SIG-M5 treated with dmso at 0.1 percent for 504 hours (cell line): ENCODE measurements at regions not wholly inside any gene's neighbourhood (a gene's known extent, or its start where the extent isn't known, plus 50 kb on each side); places are given as distances from the start of the nearest gene placed in this dataset.

ENCODE experiments used
- DNase-seq: peaks from one replicate; lab custom pipeline; 2025; ENCODE audit not compliant: unreplicated experiment; lab: John Stamatoyannopoulos, UW

DNA sequence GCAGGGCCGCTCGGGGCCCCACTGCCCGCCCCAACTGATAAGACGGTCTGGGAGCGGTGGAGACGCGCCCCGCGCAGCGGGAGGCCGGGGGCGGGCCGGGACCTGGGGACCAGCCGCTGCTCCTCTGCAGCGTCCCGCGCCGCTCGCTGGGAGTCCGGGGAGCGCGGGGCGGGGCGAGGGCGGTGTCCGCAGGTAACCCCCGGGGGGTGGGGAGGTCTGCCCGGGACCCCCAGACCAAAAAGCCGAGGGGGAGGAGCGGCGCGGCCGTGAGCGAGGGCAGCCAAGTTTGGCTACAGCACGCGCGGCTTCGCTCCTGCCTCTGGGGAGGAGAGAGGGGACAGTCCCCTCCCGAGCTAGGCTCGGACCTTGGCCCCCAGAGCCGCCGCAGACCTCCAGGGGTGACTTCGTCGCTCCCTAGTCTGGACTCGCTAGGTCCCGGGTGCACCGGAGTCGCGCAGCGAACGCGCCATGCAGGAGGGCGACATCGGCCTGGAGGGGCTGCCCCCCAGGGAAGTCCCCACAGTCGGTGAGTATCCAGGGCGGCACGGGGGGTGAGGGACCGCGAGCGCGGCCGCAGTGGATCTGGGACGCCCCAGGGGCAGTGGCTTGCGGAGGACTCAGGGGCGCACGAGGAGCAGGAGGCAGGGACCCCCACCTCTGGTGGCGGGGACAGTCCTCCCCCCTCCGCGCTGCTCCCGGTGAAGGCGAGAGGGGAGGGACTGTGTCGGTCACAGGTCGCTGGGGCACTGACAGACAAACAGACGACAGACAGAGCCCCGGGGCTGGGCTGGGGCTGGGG lies 92.3 kb upstream of the ANO1 start:
- no peak for DNase-seq

DNA sequence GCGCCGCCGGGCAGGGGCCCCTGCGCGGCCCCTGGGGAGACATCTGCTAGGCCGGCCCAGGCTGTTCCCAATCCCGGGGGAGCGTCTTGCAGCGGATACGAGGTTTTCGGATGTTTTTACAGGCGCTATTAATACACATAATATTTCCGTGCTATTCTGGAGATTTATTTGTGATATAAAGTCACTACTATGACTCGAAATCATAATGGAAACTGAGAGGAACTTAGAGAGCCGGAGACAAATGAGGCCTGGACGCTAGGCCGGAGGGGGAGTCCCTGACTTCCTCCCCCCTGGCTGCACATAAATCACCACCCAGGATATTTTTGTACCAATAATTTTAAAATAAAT lies 91.7 kb upstream of the ANO1 start:
- DNase-seq: no peak

DNA sequence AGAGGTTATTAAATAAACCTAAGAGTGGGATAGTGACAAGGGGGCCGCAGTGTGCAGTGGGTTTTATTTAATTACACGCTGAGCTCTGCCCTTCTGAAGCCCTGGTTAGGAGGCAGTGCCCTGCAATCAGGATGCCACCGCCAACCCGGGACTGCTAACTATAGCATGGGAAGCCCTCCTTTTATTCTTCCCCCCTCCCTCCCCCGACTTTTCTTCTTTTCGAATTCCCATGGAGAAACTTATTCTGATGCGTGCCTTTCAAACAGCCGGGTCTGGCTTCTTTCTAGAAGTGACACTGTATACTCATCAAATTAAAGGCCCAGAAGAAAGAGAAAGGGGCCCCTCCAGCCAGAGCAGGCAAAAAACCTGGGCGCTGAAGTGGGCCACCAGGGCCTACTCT lies 91.3 kb upstream of the ANO1 start:
- no peak for DNase-seq

DNA sequence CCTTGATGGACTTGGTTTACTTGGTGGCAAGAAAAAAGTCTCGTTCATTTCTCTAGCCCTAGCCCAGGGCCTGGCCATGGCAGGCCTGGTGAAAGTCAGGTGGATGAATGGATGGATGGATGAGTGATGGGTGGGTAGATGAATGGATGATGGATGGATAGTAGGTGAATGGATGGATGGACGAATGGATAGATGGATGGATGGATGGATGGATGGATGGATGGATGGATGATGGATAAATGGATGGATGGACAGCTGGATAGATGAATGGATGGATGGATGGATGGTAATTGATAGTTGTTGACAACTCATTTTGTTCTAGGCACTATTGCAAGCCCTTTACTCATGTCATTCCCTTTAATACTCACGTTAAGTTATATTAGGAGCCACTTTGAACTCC lies 86.1 kb upstream of the ANO1 start:
- no peak for DNase-seq

DNA sequence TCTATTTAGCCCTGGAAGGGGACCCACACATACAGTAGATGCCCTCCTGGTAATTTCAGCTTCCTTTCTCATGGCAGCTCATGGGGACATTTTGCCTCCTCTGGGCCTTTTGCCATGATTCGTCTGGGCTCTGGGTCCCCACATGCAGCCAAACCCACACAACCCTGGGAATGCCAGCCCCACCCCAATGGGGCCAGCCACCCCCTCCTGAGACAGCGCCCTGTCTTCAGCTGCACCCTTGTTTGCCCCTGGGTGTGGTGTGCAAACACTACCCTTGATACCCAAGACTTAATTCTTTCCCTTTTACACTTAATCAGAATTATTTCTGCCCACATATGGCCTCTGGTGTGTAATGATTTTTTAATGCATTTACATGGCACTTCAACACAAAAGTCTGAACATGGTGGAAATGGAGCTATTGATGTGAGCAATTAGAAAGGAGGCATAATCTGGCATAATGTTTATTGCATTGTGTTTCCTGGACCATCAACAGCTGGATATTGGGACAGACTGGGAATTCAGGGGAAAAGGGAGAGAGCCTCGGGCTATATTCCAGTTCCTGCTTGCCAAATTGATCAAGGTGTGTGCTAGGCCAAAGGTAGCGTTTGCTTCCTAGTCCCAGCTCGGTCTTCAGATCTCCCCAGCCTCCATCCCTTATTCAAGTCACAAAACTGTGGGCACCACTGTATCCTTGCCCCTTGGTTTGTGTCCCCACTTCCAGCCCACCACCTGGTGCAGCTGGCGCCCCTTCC lies 85.0 kb upstream of the ANO1 start:
- DNase-seq: no peak

DNA sequence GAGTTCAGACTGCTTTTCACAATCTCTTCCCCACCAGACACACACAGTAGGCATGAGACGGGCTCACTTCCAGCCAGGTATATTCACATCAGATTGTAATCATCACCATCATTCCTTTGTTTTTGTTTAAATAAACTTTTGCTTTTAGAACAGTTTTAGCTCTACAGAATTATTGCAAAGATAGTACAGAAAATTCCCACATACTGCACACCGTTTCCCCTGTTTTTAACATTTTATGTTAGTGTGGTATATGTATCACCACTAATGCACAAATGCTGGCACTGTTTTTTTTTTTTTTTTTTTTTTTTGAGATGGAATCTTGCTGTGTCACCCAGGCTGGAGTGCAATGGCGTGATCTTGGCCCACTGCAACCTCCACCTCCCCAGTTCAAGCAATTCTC lies 83.3 kb upstream of the ANO1 start:
- no peak for DNase-seq

DNA sequence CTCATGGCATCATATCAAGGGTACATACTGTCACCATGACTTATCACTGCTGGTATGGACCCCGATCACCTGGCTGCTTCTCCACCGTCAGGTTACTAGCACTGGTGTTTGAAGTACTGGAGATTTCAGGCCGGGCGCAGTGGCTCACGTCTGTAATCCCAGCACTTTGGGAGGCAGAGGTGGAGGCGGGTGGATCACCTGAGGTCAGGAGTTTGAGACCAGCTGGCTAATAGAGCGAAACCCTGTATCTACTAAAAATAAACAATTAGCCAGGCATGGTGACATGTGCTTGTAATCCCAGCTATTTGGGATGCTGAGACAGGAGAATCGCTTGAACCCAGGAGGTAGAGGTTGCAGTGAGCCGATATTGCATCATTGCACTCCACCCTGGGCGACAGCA lies 82.4 kb upstream of the ANO1 start:
- DNase-seq: no peak

DNA sequence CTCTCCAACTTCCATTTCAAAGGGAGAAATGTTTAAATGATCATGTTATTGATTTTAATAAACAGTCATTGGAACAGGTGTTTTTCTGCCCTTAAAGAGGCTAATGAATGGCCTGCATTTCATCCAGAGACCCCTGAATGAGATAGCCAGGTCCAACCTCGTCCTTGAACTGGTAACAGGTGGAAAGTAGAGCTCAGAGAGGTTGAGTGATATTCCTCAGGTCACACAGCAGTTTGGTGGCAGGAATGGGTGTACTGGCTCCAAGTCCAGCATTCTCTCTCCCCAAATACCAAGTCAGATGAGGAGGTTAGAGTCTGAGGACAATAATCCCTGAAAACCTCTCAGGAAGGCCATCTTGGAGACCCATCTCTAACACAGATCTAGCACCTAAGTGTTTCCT lies 81.7 kb upstream of the ANO1 start:
- no peak for DNase-seq

DNA sequence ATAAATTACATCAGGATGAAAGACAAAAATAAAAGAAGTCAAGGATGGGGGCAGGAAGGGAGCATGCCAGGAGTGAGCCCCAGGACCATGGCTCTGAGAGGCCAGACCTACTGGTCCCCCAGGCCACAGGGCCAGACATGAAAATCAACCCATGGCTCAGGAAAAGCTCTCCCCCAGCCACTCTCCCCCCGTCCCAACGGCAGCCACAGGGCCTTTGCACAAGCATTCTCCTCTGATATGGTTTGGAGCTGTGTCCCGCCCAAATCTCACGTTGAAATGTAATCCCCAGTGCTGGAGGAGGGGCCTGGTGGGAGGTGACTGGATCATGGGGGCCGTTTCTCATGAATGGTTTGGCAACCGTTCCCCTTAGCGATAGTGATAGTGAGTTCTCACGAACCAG lies 80.8 kb upstream of the ANO1 start:
- no peak for DNase-seq

DNA sequence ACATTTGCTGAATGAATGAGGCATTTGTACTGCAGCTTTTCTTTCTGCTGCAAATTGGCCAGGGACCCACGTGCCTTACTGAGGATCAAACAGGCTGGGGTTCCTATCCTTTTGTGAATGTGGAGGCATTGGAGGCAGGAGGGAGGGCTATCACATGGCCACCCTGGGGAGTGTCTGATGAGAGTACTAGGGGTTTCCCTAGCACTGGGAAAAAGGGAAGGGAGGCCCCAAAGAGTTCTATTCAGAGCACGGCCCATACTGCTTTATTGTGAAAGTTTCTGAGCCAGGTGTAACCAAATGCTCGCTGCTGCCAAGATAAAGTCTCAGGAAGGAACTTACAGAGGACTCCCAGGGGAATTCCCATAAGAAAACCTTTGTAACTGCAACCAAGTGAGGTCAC lies 78.4 kb upstream of the ANO1 start:
- DNase-seq: no peak

DNA sequence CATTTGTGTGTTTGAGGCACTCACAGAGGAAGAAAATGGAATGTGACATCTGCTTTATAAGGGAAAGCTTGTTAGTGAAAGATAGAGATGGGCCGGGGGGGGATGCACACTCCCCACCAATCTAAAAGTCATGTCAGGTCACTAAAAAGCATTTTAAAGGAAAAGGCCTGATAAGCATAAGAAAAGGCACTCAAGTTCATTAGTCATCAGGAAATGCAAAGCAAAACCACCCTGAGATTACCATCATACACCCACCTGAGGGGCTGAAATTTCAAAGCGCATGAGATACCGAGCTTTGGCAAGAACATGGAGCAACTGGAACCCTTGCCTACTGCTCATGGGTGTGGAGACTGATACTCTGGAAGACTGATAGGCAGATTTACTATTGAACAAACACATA lies 77.9 kb upstream of the ANO1 start:
- no peak for DNase-seq

DNA sequence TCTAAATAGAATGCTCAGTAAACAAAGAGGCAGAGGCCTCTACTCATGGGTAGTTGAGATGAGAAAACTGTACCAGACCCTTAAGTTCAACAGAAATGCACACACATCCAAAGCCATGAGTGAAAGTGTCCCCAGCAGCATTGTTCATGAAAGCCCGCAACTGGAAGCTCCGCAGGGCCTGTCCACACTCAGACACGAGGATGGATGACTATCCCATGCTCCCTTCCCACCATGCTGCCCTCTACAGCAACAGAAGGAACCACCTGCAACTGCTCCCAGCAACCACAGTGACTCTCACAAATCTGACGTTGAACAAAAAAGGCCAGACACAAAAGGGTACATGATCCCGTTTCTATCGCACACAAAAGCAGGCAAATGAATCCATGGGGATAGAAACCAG lies 76.9 kb upstream of the ANO1 start:
- no peak for DNase-seq

DNA sequence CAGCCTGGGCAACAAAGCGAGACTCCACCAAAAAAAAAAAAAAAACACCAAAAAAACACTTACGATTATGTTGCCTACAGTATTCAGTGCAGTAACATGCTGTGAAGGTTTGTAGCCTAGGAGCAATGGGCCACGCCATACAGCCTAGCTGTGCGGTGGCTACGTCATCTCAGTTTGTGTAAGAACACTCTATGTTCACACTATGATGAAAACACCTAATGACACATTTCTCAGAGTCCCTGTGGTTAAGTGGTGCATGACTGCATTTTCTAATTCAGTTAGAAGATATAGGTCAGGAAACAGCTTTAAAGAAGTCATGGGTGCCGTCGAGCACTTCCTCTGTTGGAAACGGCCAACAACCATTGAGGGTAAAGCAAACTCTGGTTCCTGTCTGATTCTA lies 75.7 kb upstream of the ANO1 start:
- DNase-seq: peak; percentile 3

DNA sequence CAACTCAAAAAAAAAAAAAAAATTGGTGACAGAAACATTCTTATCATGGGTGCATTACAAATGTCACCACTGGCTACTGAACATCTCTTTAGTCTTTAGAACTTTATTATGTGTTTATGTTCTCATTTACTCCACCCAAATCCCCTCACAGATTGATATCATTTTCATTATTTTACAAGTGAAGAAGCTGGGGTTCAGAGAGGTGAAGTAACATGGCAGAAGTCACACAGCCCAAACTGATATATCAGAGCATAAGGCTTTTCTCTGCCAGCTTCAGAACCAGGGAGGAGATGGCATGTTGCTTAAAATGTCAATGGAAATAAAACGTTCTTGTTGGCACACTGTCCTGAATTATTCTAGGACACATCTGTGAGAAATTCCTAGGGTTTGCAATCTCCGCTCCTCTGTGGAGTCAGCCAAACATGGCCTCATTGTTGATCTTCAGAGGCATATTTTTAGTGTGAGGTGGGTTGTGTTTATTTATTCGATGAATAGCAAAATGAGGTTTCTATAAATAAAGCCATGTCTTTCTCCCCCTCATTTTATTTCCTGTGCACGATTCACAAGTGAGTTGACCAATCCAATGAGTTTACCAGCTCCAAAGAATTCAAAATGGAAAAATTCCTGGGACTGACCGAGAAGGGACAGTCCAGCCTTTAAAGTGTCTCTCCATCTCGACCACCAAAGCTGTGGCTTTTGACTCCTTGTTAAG lies 72.9 kb upstream of the ANO1 start:
- DNase-seq: no peak

DNA sequence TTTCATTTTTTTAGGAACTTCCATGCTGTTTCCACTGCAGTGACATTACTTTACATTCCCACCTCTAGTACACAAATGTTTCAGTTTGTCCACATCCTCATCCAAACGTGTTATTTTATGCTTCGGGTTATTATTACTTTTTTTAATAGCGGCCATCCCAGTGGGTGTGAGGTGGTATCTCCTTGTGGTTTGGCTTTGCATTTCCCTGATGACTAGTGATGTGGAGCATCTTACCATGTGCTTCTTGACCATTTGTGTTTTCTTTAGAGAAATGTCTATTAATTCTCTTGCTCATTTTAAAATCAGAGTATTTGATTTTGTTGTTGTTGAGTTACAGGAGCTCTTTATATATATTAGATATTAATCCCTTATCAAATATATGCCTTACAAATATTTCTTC lies 70.3 kb upstream of the ANO1 start:
- no peak for DNase-seq

DNA sequence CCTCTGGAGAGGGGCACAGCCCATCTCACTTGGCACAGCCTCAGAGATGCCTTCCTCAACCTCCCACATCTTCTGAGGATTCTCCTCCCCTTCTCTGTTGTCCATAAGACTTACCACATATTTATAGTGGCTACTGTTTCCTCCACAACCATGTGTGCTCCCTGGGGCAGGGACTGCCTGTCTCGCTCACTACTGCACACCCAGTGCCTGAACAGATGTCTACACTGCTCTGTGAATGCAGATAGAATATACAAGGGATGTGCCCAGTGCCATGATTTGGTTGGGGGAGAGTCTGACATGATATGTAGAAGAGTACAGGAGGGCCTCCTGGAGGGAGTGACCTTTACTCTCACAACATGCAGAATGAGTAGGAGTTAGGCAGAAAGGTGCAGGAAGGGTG lies 67.3 kb upstream of the ANO1 start:
- no peak for DNase-seq

DNA sequence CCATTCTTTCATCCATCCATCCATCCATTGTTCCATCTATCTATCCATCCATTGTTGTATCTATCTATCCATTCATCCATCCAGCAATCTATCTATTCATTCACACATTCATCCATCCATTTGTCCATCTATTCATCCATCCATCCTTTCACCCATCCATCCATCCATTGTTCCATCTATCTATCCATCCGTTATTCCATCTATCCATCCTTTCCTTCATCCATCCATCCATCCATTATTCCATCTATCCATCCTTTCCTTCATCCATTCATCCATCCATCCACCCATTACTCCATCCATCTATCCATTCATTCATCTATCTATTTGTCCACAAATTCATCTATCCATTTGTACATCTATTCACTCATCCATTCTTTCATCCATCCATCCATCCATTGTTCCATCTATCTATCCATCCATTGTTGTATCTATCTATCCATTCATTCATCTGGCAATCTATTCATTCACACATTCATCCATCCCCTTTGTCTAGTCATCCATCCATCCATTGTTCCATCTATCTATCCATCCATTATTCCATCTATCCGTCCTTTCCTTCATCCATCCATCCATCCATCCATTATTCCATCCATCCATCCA lies 65.9 kb upstream of the ANO1 start:
- no peak for DNase-seq

DNA sequence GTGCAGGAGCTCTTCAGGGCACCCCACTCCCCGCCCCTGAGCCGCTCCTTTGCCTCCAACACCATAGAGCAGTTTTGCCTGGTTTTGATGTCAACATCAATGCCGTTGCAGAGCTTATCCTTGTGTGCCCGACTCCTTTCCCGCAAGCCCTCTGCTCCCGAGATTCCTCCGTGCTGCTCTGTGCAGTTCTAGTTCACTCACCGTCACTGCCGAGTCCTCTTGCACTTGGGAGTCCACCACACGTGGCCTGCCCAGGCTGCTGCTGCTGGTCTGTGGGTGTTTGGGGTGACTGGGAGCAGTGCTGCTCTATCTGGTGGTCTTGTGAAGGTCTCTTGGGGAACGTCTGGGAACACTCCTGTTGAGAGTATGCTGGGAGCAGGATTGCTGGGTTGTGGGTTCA lies 63.8 kb upstream of the ANO1 start:
- no peak for DNase-seq

DNA sequence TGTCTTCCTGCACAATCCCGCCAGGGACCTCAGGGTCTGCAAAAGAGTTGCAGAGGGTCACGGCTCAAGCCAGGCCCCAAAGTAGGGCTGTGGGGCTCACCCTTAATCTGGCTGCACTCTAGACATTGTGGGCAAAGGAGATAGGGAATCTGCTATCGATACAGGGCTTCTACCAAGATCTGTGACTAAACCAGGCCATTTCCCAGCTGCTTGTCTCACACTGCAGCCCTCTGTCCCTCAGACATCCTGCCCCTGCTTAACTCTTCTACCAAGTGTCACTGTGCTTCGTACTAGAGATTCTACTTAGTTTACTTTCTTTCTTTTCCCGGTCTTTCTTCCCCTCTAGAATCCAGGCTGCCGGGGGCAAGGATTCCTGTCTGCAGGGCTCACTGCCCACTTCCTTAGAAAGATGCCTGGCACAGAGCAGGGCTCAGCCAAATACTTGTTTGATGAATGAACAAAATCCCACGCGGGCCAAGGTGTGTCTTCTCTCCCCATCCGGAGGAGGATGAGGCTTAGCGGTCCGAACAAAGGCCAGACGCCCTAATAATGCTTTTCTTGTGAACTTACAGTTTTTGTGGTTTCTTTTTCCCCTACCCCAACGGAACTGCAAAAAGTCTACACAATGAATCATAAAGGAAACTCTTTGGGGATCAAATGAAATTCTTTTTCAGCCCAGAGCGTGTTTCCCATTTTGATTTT lies 61.3 kb upstream of the ANO1 start:
- DNase-seq: no peak

DNA sequence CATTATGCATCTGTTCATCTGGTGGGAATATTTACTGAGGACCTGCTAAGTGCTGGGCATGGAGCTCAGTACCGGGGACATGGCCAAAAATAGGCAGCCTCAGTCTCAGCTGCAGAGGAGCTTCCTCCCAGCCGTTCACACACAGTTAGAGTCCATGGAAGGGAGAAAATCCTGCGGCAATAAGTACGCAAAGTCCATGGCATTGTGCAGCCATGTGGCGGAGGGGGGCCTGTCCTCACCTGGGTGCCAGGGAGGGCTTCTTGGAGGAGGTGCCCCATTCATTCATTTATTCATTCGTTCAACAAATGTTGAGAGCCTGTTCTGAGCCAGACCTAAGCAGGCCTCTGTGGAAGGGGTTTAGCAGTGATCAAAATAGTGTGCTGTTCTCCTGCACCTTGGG lies 59.3 kb upstream of the ANO1 start:
- no peak for DNase-seq

DNA sequence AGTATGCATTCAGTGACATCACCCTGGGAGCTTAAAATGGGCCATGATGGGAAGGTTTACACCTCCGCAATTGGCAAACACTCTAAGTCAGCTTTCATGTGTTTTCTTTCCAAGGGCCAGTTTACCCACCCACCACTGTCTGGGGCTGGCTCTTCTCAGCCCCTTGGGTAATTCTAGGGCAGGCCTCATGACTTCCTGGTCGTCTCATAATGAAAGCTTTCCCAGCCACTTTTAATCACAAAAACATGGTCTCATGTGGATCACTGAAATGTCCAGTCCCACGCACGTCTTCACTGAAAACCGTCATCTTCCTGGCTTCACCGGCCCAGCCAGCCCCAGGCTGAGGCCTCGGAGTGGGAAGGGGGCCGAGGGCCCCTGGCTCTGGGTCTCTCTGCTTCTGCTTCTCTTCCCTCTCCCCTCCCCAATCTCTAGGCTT lies 58.5 kb upstream of the ANO1 start:
- DNase-seq: no peak
